ENCODE measurements at regions not wholly inside any gene's neighbourhood (a gene's known extent, or its start where the extent isn't known, plus 50 kb on each side); places are given as distances from the start of the nearest gene placed in this dataset.
"Not testable (repeated sequence)": the region's sequence is repeated elsewhere in the genome, so short reads cannot be mapped to it uniquely, and the experiment has no call there.

DNA sequence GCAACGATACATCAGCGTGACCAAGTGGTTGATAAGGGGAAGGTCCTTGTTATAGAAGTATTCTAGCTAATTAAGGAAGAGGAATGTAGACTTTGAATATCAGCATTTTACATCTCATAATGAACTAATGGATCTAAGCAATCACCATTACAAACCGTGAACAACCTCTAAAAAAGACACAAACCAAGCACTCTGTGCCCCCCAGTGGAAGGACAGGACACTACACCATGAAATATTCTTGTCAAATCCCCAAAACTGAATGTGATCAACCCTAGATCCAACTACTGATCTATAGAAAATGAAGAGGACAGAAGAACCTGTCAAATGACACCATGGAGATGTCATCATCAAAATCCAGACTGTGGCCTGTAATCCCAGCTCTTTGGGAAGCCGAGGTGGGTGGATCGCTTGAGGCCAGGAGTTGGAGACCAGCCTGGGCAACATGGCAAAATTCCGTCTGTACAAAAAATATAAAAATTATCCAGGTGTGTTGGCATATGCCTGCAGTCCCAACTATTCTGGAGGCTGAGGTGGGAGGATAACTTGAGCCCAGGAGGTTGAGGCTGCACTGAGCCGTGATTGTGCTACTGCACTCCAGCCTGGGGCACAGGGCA is 111.3 kb upstream of the CARD11 start:
- DNase-seq (ENCODE audit: low read depth, low spot score), result peak; percentile 72
- in situ Hi-C loops (cut with HindIII; ENCODE audit: low pct_unique_long_range_greater_than_20kb, low sequenced_read_pairs), result no loop called here

- DNase-seq (ENCODE audit: low read depth, low spot score), result no peak
- in situ Hi-C loops (cut with HindIII; ENCODE audit: low pct_unique_long_range_greater_than_20kb, low sequenced_read_pairs), result no loop called here
Measured at GRCh38 chr7:3156508-3156907, 112.8 kb upstream of the CARD11 start.

DNA sequence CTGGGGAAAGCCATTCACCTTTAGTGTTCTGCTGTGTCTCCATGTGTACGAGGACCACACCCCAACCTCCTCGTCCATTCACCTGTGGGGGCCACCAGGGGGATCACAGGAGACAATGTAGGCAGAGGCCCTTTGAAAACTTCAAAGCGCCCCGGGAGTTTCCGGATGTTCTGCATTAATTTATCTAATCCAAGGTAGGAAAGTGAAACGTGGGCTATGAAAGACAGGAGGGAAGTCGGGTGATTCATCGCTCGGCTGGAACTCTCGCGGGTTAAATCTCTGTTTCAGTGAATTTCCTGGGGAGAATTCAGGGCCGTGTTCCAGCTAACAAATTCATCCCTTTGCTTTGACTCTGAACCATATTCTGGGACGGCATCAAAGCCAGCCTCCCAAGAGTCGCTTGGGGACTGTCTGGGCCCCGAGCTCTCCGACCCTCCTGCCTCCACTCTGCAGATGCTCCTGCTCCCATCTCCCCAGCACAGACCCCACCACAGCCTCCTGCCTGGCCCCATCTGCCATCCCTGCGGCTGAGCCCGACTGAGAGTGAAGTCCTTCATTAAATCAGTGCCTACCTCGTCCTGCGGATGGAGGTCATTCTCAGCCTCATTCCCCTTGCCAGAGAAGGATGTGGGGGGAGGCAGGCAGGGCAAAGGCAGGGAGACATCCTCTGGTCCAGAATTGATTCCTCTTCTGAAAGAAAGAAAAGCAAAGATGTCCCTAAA is 114.1 kb upstream of the CARD11 start:
- no peak for DNase-seq (ENCODE audit: low read depth, low spot score)
- in situ Hi-C loops (cut with HindIII; ENCODE audit: low pct_unique_long_range_greater_than_20kb, low sequenced_read_pairs), result no loop called here

GRCh38 chr7:3158341-3158760 is 114.7 kb upstream of the CARD11 start:
- in situ Hi-C loops (cut with HindIII; ENCODE audit: low pct_unique_long_range_greater_than_20kb, low sequenced_read_pairs), result no loop called here
- no peak for DNase-seq (ENCODE audit: low read depth, low spot score)

DNA sequence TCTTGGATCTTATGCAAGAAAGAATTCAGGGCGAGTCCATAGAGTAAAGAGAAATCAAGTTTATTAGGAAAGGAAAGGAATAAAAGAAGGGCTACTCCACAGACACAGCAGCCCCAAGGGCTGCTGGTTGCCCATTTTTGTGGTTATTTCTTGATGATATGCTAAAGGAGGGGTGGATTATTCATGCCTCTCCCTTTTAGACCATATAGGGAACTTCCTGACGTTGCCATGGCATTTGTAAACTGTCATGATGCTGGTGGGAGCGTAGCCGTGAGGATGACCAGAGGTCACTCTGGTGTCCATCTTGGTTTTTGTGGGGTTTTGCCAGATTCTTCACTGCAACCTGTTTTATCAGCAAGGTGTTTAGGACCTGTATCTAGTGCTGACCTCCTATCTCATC is 115.4 kb upstream of the CARD11 start:
- in situ Hi-C loops (cut with HindIII; ENCODE audit: low pct_unique_long_range_greater_than_20kb, low sequenced_read_pairs), result no loop called here
- DNase-seq (ENCODE audit: low read depth, low spot score), result no peak

DNA sequence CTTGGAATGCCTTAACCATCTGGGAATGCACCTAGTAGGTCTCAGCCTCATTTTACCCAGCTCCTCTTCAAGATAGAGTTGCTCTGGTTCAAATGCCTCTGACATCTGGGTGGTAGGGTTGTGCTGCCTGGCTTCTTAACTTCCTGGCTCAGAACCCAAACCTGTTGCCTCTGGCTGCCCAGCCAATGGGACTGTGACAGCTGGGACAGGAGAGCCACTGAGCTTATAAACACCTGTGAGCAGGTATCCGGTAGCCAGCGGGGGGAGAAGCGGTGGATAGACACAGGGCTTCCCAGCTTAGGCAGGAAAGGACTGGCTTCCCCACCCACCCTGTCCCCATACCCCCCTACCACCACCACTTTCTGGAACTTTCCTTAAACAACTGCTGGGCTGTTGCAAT is 115.8 kb upstream of the CARD11 start:
- in situ Hi-C loops (cut with HindIII; ENCODE audit: low pct_unique_long_range_greater_than_20kb, low sequenced_read_pairs), result no loop called here
- no peak for DNase-seq (ENCODE audit: low read depth, low spot score)

- in situ Hi-C loops (cut with HindIII; ENCODE audit: low pct_unique_long_range_greater_than_20kb, low sequenced_read_pairs); DNase-seq (ENCODE audit: low read depth, low spot score): not testable (repeated sequence)
Measured at GRCh38 chr7:3159926-3160325, 116.3 kb upstream of the CARD11 start.

GRCh38 chr7:3162289-3162688 is 118.6 kb upstream of the CARD11 start:
- DNase-seq (ENCODE audit: low read depth, low spot score), result peak; percentile 64
- in situ Hi-C loops (cut with HindIII; ENCODE audit: low pct_unique_long_range_greater_than_20kb, low sequenced_read_pairs), result no loop called here

DNA sequence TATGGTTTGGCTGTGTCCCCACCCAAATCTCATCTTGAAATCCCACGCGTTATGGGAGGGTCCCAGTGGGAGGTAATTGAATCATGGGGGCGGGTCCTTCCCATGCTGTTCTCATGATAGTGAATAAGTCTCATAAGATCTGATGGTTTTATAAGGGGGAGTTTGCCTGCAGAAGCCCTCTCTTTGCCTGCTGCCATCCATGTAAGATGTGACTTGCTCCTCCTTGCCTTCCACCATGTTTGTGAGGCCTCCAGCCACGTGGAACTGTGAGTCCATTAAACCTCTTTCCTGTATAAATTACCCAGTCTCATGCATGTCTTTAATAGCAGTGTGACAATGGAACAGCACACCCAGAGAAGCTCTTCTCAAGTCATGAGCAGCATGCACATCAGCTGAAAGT is 119.1 kb upstream of the CARD11 start:
- in situ Hi-C loops (cut with HindIII; ENCODE audit: low pct_unique_long_range_greater_than_20kb, low sequenced_read_pairs); DNase-seq (ENCODE audit: low read depth, low spot score): not testable (repeated sequence)

- no peak for DNase-seq (ENCODE audit: low read depth, low spot score)
- in situ Hi-C loops (cut with HindIII; ENCODE audit: low pct_unique_long_range_greater_than_20kb, low sequenced_read_pairs), result no loop called here
Measured at GRCh38 chr7:3164380-3164792, 120.7 kb upstream of the CARD11 start.

- DNase-seq (ENCODE audit: low read depth, low spot score), result no peak
- in situ Hi-C loops (cut with HindIII; ENCODE audit: low pct_unique_long_range_greater_than_20kb, low sequenced_read_pairs), result no loop called here
Measured at GRCh38 chr7:3165681-3166580, 122.3 kb upstream of the CARD11 start.

- in situ Hi-C loops (cut with HindIII; ENCODE audit: low pct_unique_long_range_greater_than_20kb, low sequenced_read_pairs), result no loop called here
- no peak for DNase-seq (ENCODE audit: low read depth, low spot score)
Measured at GRCh38 chr7:3167551-3167950, 123.9 kb upstream of the CARD11 start.

DNA sequence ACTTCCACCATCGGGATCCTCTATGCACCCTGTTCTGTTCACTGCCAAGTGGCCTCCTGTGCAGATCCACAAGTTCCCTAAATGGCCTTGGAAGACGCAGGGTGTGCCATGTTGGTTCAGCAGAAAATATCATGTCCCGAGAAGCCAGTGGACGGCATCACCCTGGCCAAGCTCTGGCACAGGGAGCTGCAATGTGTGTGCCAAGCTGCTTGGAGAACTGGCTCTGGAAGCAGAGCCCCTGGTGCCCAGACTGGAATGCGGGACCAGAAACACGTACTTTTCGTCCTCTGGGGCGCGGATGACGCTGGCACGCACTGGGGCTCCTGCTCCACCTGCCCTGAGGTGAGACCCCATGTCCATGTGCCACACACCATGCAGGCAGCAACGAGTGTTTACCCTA is 124.7 kb upstream of the CARD11 start:
- in situ Hi-C loops (cut with HindIII; ENCODE audit: low pct_unique_long_range_greater_than_20kb, low sequenced_read_pairs), result no loop called here
- DNase-seq (ENCODE audit: low read depth, low spot score), result no peak

GRCh38 chr7:3168869-3169268 is 125.2 kb upstream of the CARD11 start:
- DNase-seq (ENCODE audit: low read depth, low spot score), result no peak
- in situ Hi-C loops (cut with HindIII; ENCODE audit: low pct_unique_long_range_greater_than_20kb, low sequenced_read_pairs), result no loop called here

- in situ Hi-C loops (cut with HindIII; ENCODE audit: low pct_unique_long_range_greater_than_20kb, low sequenced_read_pairs), result no loop called here
- DNase-seq (ENCODE audit: low read depth, low spot score), result no peak
Measured at GRCh38 chr7:3172768-3173280, 128.2 kb upstream of the SDK1 start.

- peak; percentile 20 for DNase-seq (ENCODE audit: low read depth, low spot score)
- in situ Hi-C loops (cut with HindIII; ENCODE audit: low pct_unique_long_range_greater_than_20kb, low sequenced_read_pairs), result no loop called here
Measured at GRCh38 chr7:3174515-3175284, 126.4 kb upstream of the SDK1 start.

- no peak for DNase-seq (ENCODE audit: low read depth, low spot score)
- in situ Hi-C loops (cut with HindIII; ENCODE audit: low pct_unique_long_range_greater_than_20kb, low sequenced_read_pairs), result no loop called here
Measured at GRCh38 chr7:3175285-3175902, 125.7 kb upstream of the SDK1 start.
